SU-DHL-6 (cell line): ENCODE measurements at regions not wholly inside any gene's neighbourhood (a gene's known extent, or its start where the extent isn't known, plus 50 kb on each side); places are given as distances from the start of the nearest gene placed in this dataset.

Experiments
- EZH2phosphoT487 ChIP-seq: fragments of 200-600 bp; sonication (generic), shearing (Covaris generic); conservative IDR thresholded peaks from 2 replicates; pipeline ENCODE4 v1.6.1; 2018; ENCODE audit warnings: mild to moderate bottlenecking, antibody characterized with exemption, low read length, moderate library complexity, mixed read lengths
- TF ChIP-seq, protein P1 (sequence below): fragments of 200-600 bp; sonication (generic); IDR thresholded peaks from one replicate; pipeline ENCODE4 v1.5.1; 2017; ENCODE audit warnings: antibody characterized with exemption, mild to moderate bottlenecking, low read length, moderate library complexity; ENCODE audit not compliant: insufficient read depth, poor library complexity, severe bottlenecking

- TF ChIP-seq, protein P1, sequence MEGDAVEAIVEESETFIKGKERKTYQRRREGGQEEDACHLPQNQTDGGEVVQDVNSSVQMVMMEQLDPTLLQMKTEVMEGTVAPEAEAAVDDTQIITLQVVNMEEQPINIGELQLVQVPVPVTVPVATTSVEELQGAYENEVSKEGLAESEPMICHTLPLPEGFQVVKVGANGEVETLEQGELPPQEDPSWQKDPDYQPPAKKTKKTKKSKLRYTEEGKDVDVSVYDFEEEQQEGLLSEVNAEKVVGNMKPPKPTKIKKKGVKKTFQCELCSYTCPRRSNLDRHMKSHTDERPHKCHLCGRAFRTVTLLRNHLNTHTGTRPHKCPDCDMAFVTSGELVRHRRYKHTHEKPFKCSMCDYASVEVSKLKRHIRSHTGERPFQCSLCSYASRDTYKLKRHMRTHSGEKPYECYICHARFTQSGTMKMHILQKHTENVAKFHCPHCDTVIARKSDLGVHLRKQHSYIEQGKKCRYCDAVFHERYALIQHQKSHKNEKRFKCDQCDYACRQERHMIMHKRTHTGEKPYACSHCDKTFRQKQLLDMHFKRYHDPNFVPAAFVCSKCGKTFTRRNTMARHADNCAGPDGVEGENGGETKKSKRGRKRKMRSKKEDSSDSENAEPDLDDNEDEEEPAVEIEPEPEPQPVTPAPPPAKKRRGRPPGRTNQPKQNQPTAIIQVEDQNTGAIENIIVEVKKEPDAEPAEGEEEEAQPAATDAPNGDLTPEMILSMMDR = no peak
- no peak for TF ChIP-seq EZH2phosphoT487
These were observed 612.3 kb upstream of the BTBD3 start for GRCh38 chr20:11305406-11305805.
